Memory B cell (primary cell): ENCODE measurements at regions not wholly inside any gene's neighbourhood (a gene's known extent, or its start where the extent isn't known, plus 50 kb on each side); places are given as distances from the start of the nearest gene placed in this dataset.

Source experiments
- ATAC-seq: fragments of 150-1000 bp; cut with Tn5 transposase; 2 replicates; pipeline ENCODE4 v1.10.0; 2021; ENCODE audit warnings: low read depth, mild to moderate bottlenecking, moderate library complexity
- DNase-seq, 2 donors: peaks; one replicate each; pipeline ENCODE4 v3.0.0; 2022; ENCODE audit warnings: low spot score in 2 of 2
- H3K27ac Mint-ChIP-seq: one replicate; pipeline ENCODE4 v1.8.0; 2022; ENCODE audit warnings: mild to moderate bottlenecking, moderate library complexity, mixed read lengths
- H3K27me3 Mint-ChIP-seq: one replicate; pipeline ENCODE4 v1.8.0; 2022; ENCODE audit warnings: mixed read lengths
- H3K36me3 Mint-ChIP-seq: one replicate; pipeline ENCODE4 v1.8.0; 2022; ENCODE audit warnings: mild to moderate bottlenecking, mixed read lengths
- H3K4me1 Mint-ChIP-seq: one replicate; pipeline ENCODE4 v1.8.0; 2022; ENCODE audit warnings: mixed read lengths
- H3K4me3 Mint-ChIP-seq: one replicate; pipeline ENCODE4 v1.8.0; 2022; ENCODE audit warnings: mild to moderate bottlenecking, moderate library complexity, mixed read lengths
- H3K9me3 Mint-ChIP-seq: one replicate; pipeline ENCODE4 v1.8.0; 2022; ENCODE audit warnings: mixed read lengths

DNA sequence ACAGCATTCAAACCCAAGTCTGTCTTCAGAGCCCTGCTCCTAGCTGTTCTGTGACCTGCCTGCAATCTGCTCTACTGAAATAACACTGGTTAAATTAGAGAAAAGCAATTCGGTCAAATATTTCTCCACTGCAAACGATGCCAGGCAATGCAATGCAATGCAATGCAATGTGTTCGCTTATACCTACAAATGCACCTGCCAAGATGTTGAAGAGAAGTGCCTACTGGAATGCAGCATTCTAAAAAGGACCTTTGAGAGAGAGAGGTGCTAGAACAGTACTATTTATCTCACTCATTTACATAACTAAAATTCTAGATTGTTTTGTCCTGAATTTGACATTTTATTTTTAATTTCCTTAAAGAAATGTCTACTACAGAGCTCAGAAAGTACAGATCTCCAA, 157.3 kb upstream of the CDK1 start:
- Mint-ChIP-seq H3K4me3 (no peak overlapping the region), H3K27ac (no peak overlapping the region), H3K36me3 (peaks cover 1% of the 10 kb centered on the region), H3K4me1 (peaks cover 9% of the 10 kb centered on the region), H3K9me3 (no peaks in the 10 kb centered on the region), H3K27me3 (no peaks in the 10 kb centered on the region)
- ATAC-seq (no peak), DNase-seq (no peak)

DNA sequence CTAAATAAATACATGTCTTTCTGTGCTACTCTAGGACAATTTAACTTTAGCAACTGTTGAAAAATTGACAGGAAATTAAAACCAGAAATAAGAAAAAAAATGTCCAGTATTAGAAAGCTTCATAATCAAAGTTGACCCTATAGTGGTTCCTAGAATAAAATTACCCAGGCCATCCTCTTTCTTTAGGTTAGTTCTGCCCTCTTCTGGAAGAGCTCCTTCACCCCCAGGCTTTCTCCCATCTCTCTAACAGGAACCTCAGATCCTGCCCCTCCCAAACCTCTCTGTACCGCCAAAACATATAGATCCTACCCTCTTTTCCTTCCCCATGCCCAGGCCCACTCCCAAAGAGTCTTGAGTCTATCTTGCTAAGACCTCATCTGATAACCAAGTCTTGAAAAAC, 159.4 kb upstream of the CDK1 start:
- no peaks in the 10 kb centered on the region for H3K27me3 Mint-ChIP-seq
- ATAC-seq (no peak), DNase-seq (no peak)
- no peak overlapping the region for H3K4me3 Mint-ChIP-seq
- H3K27ac Mint-ChIP-seq, result no peak overlapping the region
- no peaks in the 10 kb centered on the region for H3K9me3 Mint-ChIP-seq
- peaks cover 9% of the 10 kb centered on the region for H3K4me1 Mint-ChIP-seq
- peaks cover 3% of the 10 kb centered on the region for H3K36me3 Mint-ChIP-seq

DNA sequence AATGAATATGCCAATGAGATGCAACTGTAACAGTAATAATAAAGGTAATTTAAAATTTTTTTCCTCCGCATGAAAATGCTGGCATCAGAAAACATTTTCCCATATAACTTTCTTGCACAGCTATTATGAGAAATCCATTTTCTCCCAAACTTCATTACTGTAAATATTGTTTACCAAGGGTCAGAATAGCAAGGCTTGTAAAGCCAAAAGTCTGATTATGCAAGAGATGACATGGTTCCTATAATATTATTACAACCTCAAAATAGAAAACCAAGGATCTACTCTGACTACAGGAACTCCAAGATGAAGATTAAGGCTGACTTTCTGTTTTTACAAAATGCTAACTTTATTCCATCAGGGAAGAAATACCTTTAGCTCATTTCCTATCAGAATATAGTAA, 162.7 kb upstream of the CDK1 start:
- Mint-ChIP-seq H3K4me3 (no peak overlapping the region), H3K27ac (no peak overlapping the region)
- DNase-seq, result no peak

DNA sequence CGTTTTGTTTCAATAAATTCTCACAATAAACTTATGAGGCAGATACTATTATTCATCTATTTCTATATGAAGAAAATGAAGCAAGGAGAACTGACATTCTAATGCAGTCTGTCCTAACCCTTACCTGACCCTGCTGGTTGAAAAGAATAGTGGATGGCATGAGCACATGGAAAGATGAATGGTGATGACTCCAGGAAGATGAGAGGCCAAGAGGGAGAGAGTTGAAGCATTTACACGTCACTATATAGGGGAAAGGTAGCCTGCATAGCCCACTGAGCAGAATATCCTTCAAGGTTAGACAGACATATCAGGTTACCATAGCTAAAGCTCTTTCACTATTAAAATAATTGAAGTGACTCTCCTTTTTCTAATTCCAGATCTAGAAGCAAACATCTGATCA, 163.9 kb upstream of the CDK1 start:
- peaks cover 9% of the 10 kb centered on the region for H3K4me1 Mint-ChIP-seq

More for the DNA sequence above, 162.7 kb upstream of the CDK1 start:
- Mint-ChIP-seq H3K36me3 (peaks cover 10% of the 10 kb centered on the region), H3K4me1 (peaks cover 9% of the 10 kb centered on the region), H3K9me3 (no peaks in the 10 kb centered on the region), H3K27me3 (no peaks in the 10 kb centered on the region)
- ATAC-seq, result no peak

DNA sequence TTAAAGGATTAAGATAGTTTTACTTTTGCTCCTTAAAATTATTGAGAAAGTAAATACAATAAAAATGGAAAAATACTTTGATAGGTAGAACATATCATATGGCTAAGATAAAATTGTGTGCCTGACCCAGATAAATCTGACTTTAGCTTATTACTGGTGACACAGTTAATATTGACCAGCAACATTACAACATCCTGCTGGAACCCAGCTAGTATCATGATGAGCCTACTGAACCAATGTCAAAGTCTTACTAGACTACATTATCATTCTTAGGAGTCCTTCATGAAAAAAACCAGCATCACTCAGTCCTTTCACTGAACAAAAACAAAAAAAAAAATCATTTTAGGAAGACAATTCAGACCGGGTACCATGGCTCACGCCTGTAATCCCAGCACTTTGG, 164.8 kb upstream of the CDK1 start:
- Mint-ChIP-seq H3K27ac (no peak overlapping the region), H3K36me3 (peaks cover 17% of the 10 kb centered on the region)

More for the DNA sequence above, 163.9 kb upstream of the CDK1 start:
- H3K27me3 Mint-ChIP-seq, result no peaks in the 10 kb centered on the region
- no peak overlapping the region for H3K27ac Mint-ChIP-seq
- H3K4me3 Mint-ChIP-seq, result no peak overlapping the region
- DNase-seq, result no peak
- no peaks in the 10 kb centered on the region for H3K9me3 Mint-ChIP-seq
- H3K36me3 Mint-ChIP-seq, result peaks cover 12% of the 10 kb centered on the region
- ATAC-seq, result no peak

DNA sequence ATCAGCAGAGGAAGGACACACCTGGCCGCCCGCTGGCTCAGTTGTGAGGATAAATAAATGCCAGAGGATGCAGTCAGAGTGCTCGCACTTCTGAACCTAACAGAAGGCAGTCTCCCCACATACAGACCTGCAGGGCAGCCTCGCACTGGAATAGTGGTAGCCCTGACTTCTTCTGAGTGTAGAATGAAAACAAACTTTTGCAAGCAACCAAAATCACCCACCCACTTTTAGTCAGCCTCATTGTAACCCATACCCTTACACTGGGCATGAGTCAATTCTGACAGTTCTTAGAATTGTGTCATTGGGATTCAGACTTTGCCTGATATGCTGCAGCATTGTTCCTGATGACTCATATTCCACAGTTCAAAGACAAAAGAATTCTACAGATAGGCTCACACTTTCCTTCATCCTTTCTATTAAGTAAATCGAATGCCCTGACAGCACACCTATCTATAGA, 167.0 kb upstream of the CDK1 start:
- H3K4me3 Mint-ChIP-seq, result no peak overlapping the region
- no peak overlapping the region for H3K27ac Mint-ChIP-seq
- DNase-seq (no peak), ATAC-seq (no peak)
- peaks cover under 1% of the 10 kb centered on the region for H3K4me1 Mint-ChIP-seq
- peaks cover 17% of the 10 kb centered on the region for H3K36me3 Mint-ChIP-seq
- no peaks in the 10 kb centered on the region for H3K9me3 Mint-ChIP-seq
- H3K27me3 Mint-ChIP-seq, result no peaks in the 10 kb centered on the region

More for the DNA sequence above, 164.8 kb upstream of the CDK1 start:
- Mint-ChIP-seq H3K27me3 (no peaks in the 10 kb centered on the region), H3K9me3 (no peaks in the 10 kb centered on the region), H3K4me1 (peaks cover 6% of the 10 kb centered on the region), H3K4me3 (no peak overlapping the region)
- no peak for DNase-seq
- ATAC-seq, result no peak

DNA sequence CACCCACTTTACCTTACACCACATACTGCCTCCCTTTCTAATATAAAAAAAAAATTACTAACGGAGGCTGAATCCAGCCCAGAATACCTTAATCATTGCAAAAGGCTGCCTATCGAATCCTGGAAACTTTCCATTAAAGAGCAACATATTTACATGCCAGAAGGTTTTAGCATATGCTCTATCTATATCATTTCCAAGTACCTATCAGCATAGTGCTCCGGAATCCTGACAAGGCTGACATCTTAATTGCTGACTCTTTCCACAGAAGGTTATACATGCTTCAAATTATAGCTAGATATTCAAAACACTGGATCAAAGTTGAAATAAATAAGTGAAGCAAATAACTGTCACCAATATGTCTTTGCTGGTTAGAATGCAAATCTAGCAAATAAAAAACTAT, 170.9 kb upstream of the CDK1 start:
- Mint-ChIP-seq H3K27ac (no peak overlapping the region), H3K36me3 (peaks cover 14% of the 10 kb centered on the region), H3K27me3 (no peaks in the 10 kb centered on the region), H3K9me3 (no peaks in the 10 kb centered on the region), H3K4me1 (no peaks in the 10 kb centered on the region), H3K4me3 (no peak overlapping the region)
- ATAC-seq (no peak), DNase-seq (no peak)

DNA sequence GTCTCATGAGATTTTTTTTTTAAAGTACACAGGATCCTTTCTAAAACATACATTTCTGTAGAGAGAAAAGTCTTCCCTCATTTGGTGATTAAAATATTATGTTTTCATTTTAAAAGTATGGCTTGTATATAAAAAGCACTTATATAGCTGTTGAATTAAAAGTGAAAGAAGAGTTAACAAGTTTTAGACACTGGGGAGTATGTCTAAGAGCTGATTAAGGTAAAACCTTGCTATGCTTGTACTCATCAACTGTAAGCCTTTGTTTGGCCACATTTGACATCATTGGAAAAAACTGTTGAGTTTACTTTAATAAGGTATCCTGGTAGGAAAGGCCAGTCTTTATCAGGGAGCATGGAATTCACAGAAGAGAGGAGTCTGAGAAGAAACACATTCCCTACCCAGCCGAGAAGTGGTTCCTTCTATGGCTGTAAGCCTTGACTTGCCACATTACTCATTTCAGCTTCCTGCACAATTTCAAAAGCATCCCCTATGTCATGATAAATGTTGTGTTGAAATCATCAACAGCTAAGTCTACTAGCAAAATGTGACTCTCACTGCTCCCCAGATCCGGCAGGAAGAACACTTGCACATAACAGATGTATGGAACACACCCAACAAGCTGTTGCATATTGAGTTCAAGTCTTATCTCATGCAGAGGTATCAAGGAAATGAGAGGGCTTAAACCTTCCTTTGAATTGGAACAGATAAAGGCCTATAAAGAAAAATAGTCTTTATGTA, 171.8 kb upstream of the CDK1 start:
- no peak overlapping the region for H3K4me3 Mint-ChIP-seq
- no peaks in the 10 kb centered on the region for H3K4me1 Mint-ChIP-seq
- DNase-seq, result no peak
- no peak overlapping the region for H3K27ac Mint-ChIP-seq
- H3K36me3 Mint-ChIP-seq, result peaks cover 9% of the 10 kb centered on the region
- ATAC-seq, result no peak
- H3K9me3 Mint-ChIP-seq, result no peaks in the 10 kb centered on the region
- no peaks in the 10 kb centered on the region for H3K27me3 Mint-ChIP-seq

DNA sequence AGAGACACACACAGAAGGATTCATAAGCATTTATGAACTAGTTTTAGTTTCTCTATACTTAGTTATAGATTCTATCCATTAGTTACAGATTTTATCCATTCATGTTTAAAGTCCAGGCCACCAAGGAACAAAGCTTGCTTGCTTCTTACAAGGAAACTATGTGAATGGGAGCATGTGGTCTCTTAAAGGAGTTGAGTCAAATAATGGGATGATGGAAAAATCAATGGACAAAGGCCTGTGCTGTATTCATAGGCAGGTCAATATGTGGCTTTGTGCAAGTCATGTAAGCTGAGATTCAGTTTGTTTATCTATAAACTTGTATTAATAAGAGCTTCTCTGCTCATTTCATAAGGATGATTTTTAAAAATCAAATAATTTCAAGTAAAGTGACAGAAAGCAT, 172.8 kb upstream of the CDK1 start:
- no peaks in the 10 kb centered on the region for H3K4me1 Mint-ChIP-seq
- no peak overlapping the region for H3K4me3 Mint-ChIP-seq
- H3K9me3 Mint-ChIP-seq, result no peaks in the 10 kb centered on the region
- no peak overlapping the region for H3K27ac Mint-ChIP-seq
- H3K36me3 Mint-ChIP-seq, result peaks cover 7% of the 10 kb centered on the region
- DNase-seq, result no peak
- H3K27me3 Mint-ChIP-seq, result no peaks in the 10 kb centered on the region
- ATAC-seq, result no peak

DNA sequence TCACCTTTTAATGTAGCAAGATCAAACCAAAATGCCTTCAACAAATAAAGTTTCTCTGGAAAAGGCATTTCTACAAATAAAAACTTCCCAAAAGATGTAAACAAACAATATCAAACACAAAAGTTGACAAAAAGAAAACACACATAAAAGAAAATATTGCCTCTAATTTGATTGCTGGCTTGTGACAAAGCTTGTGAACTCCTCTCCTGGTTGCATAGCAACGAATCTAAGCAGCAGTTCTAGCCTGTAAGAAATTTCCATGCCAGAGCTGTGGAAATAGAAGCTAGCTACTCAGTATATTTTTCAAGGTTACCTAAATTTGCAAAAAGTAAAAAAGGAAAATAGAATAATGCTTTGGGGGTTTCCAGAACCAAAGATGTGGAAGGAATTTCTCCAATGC, 173.9 kb upstream of the CDK1 start:
- ATAC-seq, result no peak
- H3K27ac Mint-ChIP-seq, result no peak overlapping the region
- no peak for DNase-seq
- peaks cover 5% of the 10 kb centered on the region for H3K36me3 Mint-ChIP-seq
- no peaks in the 10 kb centered on the region for H3K4me1 Mint-ChIP-seq
- no peak overlapping the region for H3K4me3 Mint-ChIP-seq
- H3K9me3 Mint-ChIP-seq, result no peaks in the 10 kb centered on the region
- H3K27me3 Mint-ChIP-seq, result no peaks in the 10 kb centered on the region

DNA sequence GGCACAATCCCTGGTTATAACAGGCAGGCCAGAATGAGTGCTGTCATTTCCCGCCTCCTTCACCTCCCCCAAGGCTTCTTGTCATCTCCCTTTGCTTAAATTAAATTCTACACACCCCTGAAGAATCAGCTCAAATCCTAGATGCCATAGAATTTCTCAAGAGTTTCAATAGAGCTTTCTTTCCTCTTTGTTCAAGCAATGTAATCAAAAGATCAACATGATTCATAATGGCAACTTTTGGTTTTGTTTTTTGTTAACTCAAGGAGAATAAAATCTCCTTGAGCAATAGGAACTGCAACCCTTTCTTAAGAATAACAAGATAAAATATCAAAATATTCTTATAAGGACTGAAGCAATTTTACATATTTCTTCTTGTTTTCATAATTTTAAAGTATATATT, 180.8 kb upstream of the CDK1 start:
- Mint-ChIP-seq H3K4me3 (no peak overlapping the region), H3K36me3 (peaks cover 3% of the 10 kb centered on the region), H3K27me3 (no peaks in the 10 kb centered on the region), H3K9me3 (no peaks in the 10 kb centered on the region), H3K4me1 (peaks cover 6% of the 10 kb centered on the region), H3K27ac (no peak overlapping the region)
- DNase-seq, result no peak
- no peak for ATAC-seq

DNA sequence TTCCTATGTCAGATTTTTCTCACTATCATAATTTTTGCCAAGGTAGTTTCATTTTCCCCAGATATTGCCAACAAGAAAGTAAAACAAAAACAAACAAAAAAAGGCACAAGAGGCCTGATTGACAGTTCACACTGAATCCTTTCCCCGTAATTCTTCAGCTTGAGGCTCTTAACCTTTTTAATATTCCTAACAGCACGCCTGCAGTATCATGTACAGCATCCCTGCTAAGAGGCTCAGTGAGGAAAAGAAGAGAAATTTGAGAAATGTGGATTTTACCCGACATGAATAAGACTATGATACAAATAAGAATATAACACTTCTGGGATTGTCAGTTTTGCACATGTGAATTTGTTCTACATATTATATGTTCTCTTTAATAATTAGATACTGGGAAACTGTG, 182.4 kb upstream of the CDK1 start:
- Mint-ChIP-seq H3K27ac (no peak overlapping the region), H3K4me3 (no peak overlapping the region), H3K9me3 (no peaks in the 10 kb centered on the region), H3K4me1 (peaks cover 6% of the 10 kb centered on the region), H3K36me3 (peaks cover 10% of the 10 kb centered on the region), H3K27me3 (no peaks in the 10 kb centered on the region)
- DNase-seq (no peak), ATAC-seq (no peak)

DNA sequence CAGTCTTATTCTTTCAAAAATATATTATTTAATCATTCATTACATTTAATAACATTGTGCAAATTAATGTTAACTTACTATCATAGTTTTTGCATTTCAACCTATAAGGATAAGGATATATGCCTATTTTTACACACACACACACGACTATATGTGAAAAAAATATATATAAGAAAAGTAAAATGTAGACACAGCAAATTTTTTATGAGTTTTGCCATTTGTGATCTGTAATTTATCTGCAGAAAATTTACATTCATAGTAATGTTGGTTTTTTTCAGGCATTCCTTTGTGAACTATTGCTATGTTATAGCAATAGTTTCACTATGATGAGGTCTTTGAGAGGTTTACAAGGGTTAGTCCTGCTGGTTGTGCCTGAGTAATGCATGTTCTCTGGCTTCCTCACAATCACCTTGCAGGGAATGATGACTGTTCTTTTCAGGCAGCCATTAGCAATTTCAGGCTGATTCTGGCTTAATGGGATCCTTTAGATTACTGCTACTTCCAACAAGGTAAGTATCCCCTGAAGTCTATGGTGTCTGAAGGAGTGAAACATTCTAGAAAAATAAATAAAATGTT, 183.7 kb upstream of the CDK1 start:
- no peak overlapping the region for H3K27ac Mint-ChIP-seq
- H3K9me3 Mint-ChIP-seq, result no peaks in the 10 kb centered on the region
- H3K27me3 Mint-ChIP-seq, result no peaks in the 10 kb centered on the region
- H3K4me1 Mint-ChIP-seq, result peaks cover 6% of the 10 kb centered on the region
- ATAC-seq, result no peak
- H3K36me3 Mint-ChIP-seq, result peaks cover 10% of the 10 kb centered on the region
- no peak for DNase-seq
- H3K4me3 Mint-ChIP-seq, result no peak overlapping the region

DNA sequence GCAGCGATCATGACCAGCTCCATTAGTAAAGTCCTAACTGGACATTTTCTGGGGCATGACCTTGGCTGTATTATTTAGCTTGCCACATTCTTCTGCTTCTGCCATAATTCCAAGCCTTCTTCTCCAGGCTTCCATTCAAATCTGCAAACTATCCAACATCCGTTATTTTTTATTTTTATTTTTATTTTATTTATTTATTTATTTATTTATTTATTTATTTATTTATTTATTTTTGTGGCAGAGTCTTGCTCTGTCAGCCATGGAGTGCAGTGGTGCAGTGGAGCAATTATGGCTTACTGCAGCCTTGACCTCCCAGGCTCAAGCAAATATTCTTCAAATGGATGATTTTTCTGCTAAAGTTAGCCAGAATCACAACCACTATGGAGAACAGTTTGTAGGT, 187.2 kb upstream of the CDK1 start:
- peaks cover 11% of the 10 kb centered on the region for H3K36me3 Mint-ChIP-seq
- no peak overlapping the region for H3K27ac Mint-ChIP-seq
- no peak overlapping the region for H3K4me3 Mint-ChIP-seq
- H3K9me3 Mint-ChIP-seq, result no peaks in the 10 kb centered on the region
- H3K4me1 Mint-ChIP-seq, result peaks cover 6% of the 10 kb centered on the region
- DNase-seq, result no peak
- no peak for ATAC-seq
- no peaks in the 10 kb centered on the region for H3K27me3 Mint-ChIP-seq

DNA sequence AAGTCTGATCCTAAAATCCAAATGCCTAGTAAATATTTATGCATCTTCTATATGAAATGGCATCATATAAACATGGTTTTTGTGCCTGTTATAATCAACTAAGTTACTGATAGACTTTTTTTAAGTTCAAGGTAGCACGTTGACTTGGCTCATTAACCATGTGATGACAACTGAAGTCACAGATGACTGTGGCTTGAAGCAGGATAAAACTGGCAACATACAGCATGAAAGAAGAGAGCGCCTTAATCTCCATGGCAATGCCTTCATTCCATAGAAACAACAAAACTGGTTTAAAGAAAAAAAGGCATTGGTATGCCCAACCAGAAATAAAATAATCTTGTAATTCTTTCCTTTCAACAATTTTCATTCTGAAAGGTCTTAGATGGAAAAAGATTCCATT, 188.9 kb upstream of the CDK1 start:
- Mint-ChIP-seq H3K4me1 (peaks cover 2% of the 10 kb centered on the region), H3K27ac (no peak overlapping the region), H3K36me3 (peaks cover 16% of the 10 kb centered on the region), H3K27me3 (no peaks in the 10 kb centered on the region), H3K4me3 (no peak overlapping the region), H3K9me3 (no peaks in the 10 kb centered on the region)
- no peak for DNase-seq
- no peak for ATAC-seq
